ENCODE measurements at regions not wholly inside any gene's neighbourhood (a gene's known extent, or its start where the extent isn't known, plus 50 kb on each side); places are given as distances from the start of the nearest gene placed in this dataset.

- in situ Hi-C loops (cut with HindIII; ENCODE audit: extremely low pct_ligation_motif_present, low pct_unique_long_range_greater_than_20kb) (loop anchor here (5.0 to 25.0 kb wide), 3 partner anchors 177 to 632 kb away; partner anchors contain the start of gene RB1), intact Hi-C loops (cut with micrococcal nuclease; ENCODE audit: unreplicated experiment) (loop anchor here (1.0 to 5.0 kb wide), 6 partner anchors 20 to 1797 kb away; no protein-coding TSS in a partner anchor)
- POLR2A ChIA-PET: no interaction called here
- Histone ChIP-seq H3K79me2 (ENCODE audit: insufficient read depth, low read length) (no peaks in the 10 kb centered on the region), H3K4me1 (ENCODE audit: insufficient read depth, low read length) (no peaks in the 10 kb centered on the region), H3K27me3 (ENCODE audit: control insufficient read depth in 1 of 2, insufficient read depth in 2 of 2, low read length in 2 of 2) (no peaks in the 10 kb centered on the region), H3K9me3 (ENCODE audit: low read length) (peaks cover 6% of the 10 kb centered on the region; the same call in 1 of the 2 replicates), H4K20me1 (ENCODE audit: insufficient read depth, low read length) (no peaks in the 10 kb centered on the region), H2AFZ (ENCODE audit: low read length) (no peak overlapping the region), H3K36me3 (replicated peaks in 1 of 2; ENCODE audit: control insufficient read depth in 1 of 2, insufficient read depth in 2 of 2, low read length in 2 of 2) (no peaks in the 10 kb centered on the region), H3K27ac (ENCODE audit: extremely low read length, insufficient read depth, low read length) (no peak overlapping the region), H3K9ac (ENCODE audit: insufficient read depth, low read depth, low read length) (no peak overlapping the region), H3K4me2 (ENCODE audit: low read depth, low read length) (no peak overlapping the region), H3K4me3 (replicated peaks in 1 of 3; ENCODE audit: insufficient read depth in 1 of 3, low read depth in 2 of 3, low read length in 3 of 3) (no peak overlapping the region)
- peak; percentile 91 for FAIRE-seq
- CTCF ChIA-PET (ENCODE audit: low intra/inter-chr PET ratio, low total read pairs): interaction anchor here (0.6 to 2.8 kb wide), 10 partner anchors 19 to 1796 kb away, joined by 3 to 144 read pairs (median 8); partner anchors contain the start of gene NUDT15
- WGBS (ENCODE audit: low lambda C conversion rate): 9% methylated on average over 4 of the region's 4 CpGs
- peak; percentile 97 for ATAC-seq
- DNase-seq (ENCODE audit: low spot score): peak; percentile 82
- BruUV-seq (replicated peaks): no TSS peak
- TF ChIP-seq CTCF (CRISPR knock-in tag; IDR thresholded peaks at IDR 0.05) (peak; percentile 98), ZNF124 (CRISPR knock-in tag; IDR thresholded peaks at IDR 0.05) (0 out of 2 replicates have a peak, but pooled peaks have one; percentile 41), ZNF614 (CRISPR knock-in tag; IDR thresholded peaks at IDR 0.05; ENCODE audit: borderline replicate concordance) (peak; percentile 30; the same call in 1 of the 2 replicates), THYN1 (CRISPR knock-in tag; IDR thresholded peaks at IDR 0.05; ENCODE audit: borderline replicate concordance, low read depth) (no peak), AGO1 (IDR thresholded peaks at IDR 0.05; ENCODE audit: low read depth, low read length, poor library complexity, severe bottlenecking) (no peak), ZNF576 (CRISPR knock-in tag; IDR thresholded peaks at IDR 0.05) (no peak), DNMT3B (CRISPR knock-in tag; conservative IDR thresholded peaks at IDR 0.05) (no peak), SMYD3 (CRISPR knock-in tag; IDR thresholded peaks at IDR 0.05) (0 out of 2 replicates have a peak, but pooled peaks have one; percentile 37), MIXL1 (CRISPR knock-in tag; IDR thresholded peaks at IDR 0.05) (peak; percentile 68; the same call in 1 of the 2 replicates), TRIM22 (IDR thresholded peaks at IDR 0.05) (no peak), SMC3 (IDR thresholded peaks at IDR 0.05; ENCODE audit: low read length) (peak; percentile 100), MYNN (CRISPR knock-in tag; IDR thresholded peaks at IDR 0.05; ENCODE audit: low read depth) (no peak), PRPF4 (IDR thresholded peaks at IDR 0.05; ENCODE audit: low read depth, low read length, poor library complexity, severe bottlenecking) (no peak), PTBP1 (IDR thresholded peaks at IDR 0.05; ENCODE audit: low read depth, low read length, poor library complexity, severe bottlenecking) (no peak), SAP130 (CRISPR knock-in tag; IDR thresholded peaks at IDR 0.05; ENCODE audit: low read depth) (peak; percentile 33; the same call in 1 of the 2 replicates), ZNF292 (CRISPR knock-in tag; IDR thresholded peaks at IDR 0.05; ENCODE audit: borderline replicate concordance, low read depth) (no peak), PPARG (CRISPR knock-in tag; conservative IDR thresholded peaks at IDR 0.05) (0 out of 2 replicates have a peak, but pooled peaks have one; percentile 24), SALL1 (CRISPR knock-in tag; IDR thresholded peaks at IDR 0.05) (0 out of 2 replicates have a peak, but pooled peaks have one; percentile 11), ZBTB25 (CRISPR knock-in tag; IDR thresholded peaks at IDR 0.05) (0 out of 2 replicates have a peak, but pooled peaks have one; percentile 21), ZNF589 (CRISPR knock-in tag; conservative IDR thresholded peaks at IDR 0.05) (no peak), ZFX (CRISPR knock-in tag; IDR thresholded peaks at IDR 0.05; ENCODE audit: low read depth) (no peak)
These were observed 115.5 kb downstream of the CYSLTR2 start for GRCh38 chr13:48769107-48769704.

Measured in HepG2 (cell line).